HG02763 (cell line): ENCODE measurements at regions not wholly inside any gene's neighbourhood (a gene's known extent, or its start where the extent isn't known, plus 50 kb on each side); places are given as distances from the start of the nearest gene placed in this dataset.
"Not testable (repeated sequence)": the region's sequence is repeated elsewhere in the genome, so short reads cannot be mapped to it uniquely, and the experiment has no call there.

Experiments used
- ATAC-seq: cut with Tn5 transposase; IDR thresholded peaks from one replicate; pipeline ENCODE4 v1.9.1; 2021; ENCODE audit warnings: mild to moderate bottlenecking, moderate library complexity; ENCODE audit not compliant: unreplicated experiment

GRCh38 chr13:53101883-53102282, 73.3 kb downstream of the OLFM4 start:
- no peak for ATAC-seq

DNA sequence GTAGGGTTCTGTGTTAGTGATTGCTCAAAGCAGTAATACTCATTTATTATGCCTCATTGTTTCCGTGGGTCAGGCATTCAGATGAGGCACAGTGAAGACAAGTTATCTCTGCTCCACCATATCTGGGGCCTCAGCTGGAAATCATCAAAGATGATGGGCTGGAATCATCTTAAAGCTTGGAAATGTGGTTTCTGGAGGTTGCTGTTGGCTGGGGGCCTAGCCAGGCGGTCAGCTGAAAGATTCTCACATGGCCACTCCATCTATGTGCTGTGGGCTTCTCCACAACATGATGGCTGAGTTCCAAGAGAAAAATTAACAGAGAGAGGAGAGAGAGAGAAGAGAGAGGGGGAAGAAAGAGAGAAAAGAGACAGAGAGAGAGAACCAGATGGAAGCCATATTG, 75.5 kb downstream of the OLFM4 start:
- no peak for ATAC-seq

- no peak for ATAC-seq
These were observed 76.9 kb downstream of the OLFM4 start for GRCh38 chr13:53105477-53105876.

- ATAC-seq = no peak
These were observed 77.3 kb downstream of the OLFM4 start for GRCh38 chr13:53105890-53106289.

DNA sequence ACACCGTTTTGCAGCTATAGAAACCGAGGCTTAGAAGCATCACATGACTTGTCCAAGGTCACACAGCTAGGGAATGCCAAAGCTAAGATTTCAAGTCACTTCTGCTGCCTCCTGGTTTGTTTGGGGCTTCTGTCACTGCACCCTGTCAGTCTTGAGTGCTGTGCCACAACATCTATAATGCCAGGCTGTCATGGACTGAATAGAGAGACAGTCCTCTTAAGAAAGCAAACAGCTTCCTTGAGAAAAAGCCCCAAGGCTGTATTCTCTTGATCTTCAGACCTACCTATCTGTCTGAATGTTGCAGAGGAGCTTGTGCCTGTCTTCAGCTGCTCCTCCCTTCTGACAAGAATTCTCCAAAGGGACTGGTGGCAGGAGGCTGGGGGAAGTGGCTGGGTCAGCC, 81.6 kb downstream of the OLFM4 start:
- no peak for ATAC-seq

DNA sequence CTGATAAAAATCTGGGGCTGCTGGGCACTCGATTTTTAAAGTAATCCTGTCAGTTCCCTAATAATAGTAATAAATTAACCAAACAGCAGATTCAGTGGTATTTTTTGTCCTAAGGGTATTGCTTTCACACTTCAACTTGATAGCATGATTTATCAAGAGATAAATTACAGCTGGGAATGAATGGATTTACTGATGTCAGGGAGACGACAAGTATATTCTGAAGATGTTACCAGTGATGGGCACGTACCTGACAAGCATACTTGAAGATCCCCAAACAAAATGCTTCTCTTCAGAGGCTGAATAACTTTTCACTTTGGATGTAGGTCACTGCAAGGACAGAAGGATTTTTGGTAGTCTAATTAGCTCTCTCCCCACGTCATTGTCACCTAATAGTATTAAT, 82.0 kb downstream of the OLFM4 start:
- no peak for ATAC-seq

DNA sequence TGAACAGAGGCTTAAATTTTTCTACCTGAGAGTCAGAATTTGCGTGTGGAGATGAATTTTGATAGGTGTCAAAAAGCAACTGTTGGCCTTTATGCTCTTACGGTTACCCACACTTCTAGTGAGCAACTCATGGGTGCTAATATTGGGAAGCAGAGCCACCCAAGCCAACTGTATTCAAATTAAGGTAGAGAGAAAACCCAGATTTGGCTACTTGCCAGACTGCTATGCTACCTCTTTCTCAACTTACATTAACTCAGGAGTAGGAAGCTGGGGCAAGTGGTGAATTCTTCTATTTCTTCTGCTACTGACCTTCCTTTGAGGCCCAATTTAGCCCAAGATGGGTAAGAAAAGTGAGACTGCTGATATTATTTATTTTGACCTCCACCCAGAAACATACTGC, 83.9 kb downstream of the OLFM4 start:
- ATAC-seq = no peak

GRCh38 chr13:53117048-53117447, 88.4 kb downstream of the OLFM4 start:
- not testable (repeated sequence) for ATAC-seq

DNA sequence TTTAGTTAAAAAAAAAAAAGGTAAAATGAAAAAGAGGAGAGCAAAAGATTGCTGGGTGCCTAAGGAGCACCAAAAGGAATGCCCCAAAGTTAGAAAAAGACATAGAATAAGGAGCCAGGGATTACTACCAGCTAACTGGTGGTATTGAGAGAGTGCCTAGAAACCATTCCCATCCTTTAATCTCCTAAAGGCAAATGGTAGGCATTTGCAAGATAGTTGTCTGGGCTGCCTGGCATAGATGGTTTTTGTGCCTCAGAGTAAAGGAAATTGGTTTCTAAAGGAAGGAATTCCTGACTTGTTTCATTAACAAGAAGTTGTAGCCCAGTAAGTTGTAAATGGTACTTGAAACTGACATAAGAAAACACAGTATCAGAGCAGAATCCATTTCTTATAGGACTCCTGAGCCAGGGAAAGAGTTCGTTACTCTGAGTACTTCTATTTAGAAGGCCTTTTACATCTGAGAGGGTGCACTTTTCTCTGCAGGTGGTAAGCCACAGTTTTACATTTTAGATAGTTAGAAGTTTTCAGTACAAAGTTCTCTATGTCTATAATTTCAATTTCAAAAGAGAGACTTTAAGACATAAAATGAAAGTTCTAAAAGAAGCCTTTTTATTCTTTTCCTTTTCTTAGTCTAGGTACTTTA, 92.6 kb downstream of the OLFM4 start:
- no peak for ATAC-seq

GRCh38 chr13:53121919-53122318, 93.3 kb downstream of the OLFM4 start:
- no peak for ATAC-seq

GRCh38 chr13:53123536-53123935, 94.9 kb downstream of the OLFM4 start:
- no peak for ATAC-seq

DNA sequence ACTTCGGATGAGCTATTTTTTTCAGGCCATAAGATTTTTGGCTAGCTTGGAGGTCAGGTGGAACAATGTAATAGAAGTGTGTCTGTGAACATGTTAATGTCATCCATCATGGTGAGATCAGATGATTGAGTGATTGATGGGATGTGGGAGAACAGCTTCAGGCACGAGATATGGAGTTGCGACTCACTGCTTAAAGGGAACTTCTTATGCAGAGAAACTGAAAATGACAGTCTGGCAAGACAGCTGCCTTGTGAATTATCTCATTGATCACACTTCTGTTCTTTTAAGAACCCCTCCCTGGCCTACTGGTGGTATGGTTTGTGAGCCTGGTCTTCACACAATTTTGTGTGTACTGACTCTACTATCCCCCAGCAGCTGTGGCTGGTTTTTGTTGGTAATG, 96.0 kb downstream of the OLFM4 start:
- ATAC-seq = no peak

DNA sequence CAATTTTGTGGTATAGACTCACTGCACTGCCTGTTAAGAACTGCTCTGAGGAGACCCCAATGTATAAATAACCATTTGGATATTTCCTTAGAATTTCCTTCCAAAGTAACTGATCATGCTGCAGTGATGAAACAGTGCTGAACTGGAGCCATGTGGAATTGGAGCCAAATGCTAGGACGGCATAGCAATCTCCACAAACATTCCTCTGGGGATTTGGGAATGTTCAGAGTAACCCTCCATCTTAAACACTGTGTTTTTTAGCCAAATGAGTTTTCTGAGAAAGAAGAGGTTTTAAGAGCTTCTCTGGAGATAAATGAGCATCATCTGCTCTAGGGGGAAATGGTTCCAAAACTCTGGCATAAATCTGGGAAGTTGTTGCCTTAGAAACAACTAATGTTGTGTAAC, 98.2 kb downstream of the OLFM4 start:
- no peak for ATAC-seq

DNA sequence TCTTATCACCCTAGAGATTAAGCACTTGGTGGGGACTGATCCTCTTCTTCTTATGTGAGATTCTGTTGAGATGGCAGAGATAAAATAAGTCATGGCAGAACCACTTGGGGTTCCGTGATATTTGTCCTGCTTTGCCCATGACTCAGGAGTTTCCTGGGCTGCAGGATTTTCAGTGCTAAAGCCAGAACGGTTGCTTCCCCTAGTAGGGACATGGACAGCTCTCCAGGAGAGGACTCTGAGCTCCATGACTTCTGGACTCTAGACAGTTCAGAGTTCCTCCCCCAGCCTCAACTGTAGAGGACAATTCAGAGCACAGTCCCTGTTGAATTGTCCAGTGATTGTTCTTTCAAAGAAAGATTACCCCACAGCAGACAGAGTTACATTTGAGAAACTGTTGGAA, 98.8 kb downstream of the OLFM4 start:
- no peak for ATAC-seq

DNA sequence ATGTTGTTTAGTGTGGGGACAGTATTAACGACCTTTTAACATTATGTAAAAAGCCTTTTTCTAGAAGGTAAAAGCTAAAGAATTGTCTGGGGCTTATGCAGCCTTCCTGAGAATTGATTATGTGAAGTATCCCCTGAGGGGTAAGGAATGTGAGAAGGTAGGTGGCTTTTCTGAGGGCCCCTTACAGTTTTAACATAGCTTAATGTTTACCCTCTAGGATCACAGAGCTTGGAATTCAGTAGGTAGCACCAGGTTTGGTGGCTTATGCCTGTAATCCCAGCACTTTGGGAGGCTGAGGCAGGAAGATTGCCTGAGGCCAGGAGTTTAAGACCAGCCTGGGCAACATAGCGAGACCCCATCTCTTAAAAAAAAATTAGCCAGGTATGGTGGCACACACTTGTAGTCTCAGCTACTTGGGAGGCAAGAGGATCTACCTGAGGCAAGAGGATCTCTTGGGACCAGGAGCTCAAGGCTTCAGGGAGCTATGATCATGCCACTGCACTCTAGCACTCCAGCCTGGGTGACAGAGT, 101.3 kb downstream of the OLFM4 start:
- no peak for ATAC-seq

- ATAC-seq = no peak
These were observed 102.7 kb downstream of the OLFM4 start for GRCh38 chr13:53131361-53131760.

- no peak for ATAC-seq
These were observed 106.7 kb downstream of the OLFM4 start for GRCh38 chr13:53135301-53135700.

- no peak for ATAC-seq
These were observed 108.1 kb downstream of the OLFM4 start for GRCh38 chr13:53136554-53137215.

DNA sequence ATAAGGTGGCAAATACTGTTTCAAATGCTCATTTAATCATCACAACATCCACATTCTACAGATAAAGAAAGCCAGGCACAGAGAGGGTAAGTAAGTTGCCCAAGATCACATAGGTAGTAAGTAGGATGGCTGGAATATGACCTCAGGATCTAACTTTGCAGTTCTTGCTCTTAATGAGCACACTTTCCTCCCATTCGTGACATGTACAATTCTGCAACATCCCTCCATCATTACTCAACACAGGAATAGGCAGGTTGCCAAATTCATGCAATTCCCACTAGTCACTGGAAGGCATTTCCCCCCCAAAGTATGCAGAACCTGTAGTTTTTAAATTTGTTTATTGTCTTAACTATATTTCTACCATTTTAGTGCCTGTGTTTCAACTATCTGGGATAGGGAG, 109.2 kb downstream of the OLFM4 start:
- no peak for ATAC-seq

GRCh38 chr13:53138376-53139036, 109.9 kb downstream of the OLFM4 start:
- ATAC-seq = no peak

GRCh38 chr13:53141336-53141735, 112.7 kb downstream of the OLFM4 start:
- ATAC-seq = no peak

- ATAC-seq = no peak
These were observed 113.7 kb downstream of the OLFM4 start for GRCh38 chr13:53142306-53142705.
